CD14-positive monocyte (primary cell): ENCODE measurements at regions not wholly inside any gene's neighbourhood (a gene's known extent, or its start where the extent isn't known, plus 50 kb on each side); places are given as distances from the start of the nearest gene placed in this dataset.
A peak's percentile ranks its signal among the peaks of the same experiment; 100 is the strongest.
"Not testable (repeated sequence)": the region's sequence is repeated elsewhere in the genome, so short reads cannot be mapped to it uniquely, and the experiment has no call there.

Source experiments
- DNase-seq, 3 donors: peaks; one replicate each; pipeline ENCODE4 v3.0.0-alpha.2; 2011 to 2022
- H2AFZ ChIP-seq: 2 replicates; pipeline ENCODE4 v1.6.0; 2012; ENCODE audit warnings: mild to moderate bottlenecking, low read depth, low read length, inconsistent platforms; ENCODE audit not compliant: insufficient read depth, poor library complexity, severe bottlenecking
- H3K27ac ChIP-seq, 2 donors: 1 replicate in 1 of 2; 2 replicates in 1 of 2; pipeline ENCODE4 v1.5.1; 2012 to 2013; ENCODE audit warnings: low read length in 2 of 2, control low read depth in 1 of 2, inconsistent platforms in 1 of 2, low read depth in 1 of 2, mild to moderate bottlenecking in 1 of 2
- H3K27me3 ChIP-seq, 2 donors: one replicate each; pipeline versions ENCODE4 v1.6.0 to v1.6.1; 2011 to 2013; ENCODE audit warnings: low read length in 2 of 2; ENCODE audit not compliant: control insufficient read depth in 2 of 2, insufficient read depth in 2 of 2
- H3K36me3 ChIP-seq, 2 donors: replicated peaks in 1 of 2; 1 replicate in 1 of 2; 2 replicates in 1 of 2; pipeline versions ENCODE4 v1.5.1 to v1.6.1; 2012 to 2013; ENCODE audit warnings: low read length in 2 of 2, control low read depth in 1 of 2, inconsistent platforms in 1 of 2, mild to moderate bottlenecking in 1 of 2; ENCODE audit not compliant: insufficient read depth in 2 of 2, control insufficient read depth in 1 of 2
- H3K4me1 ChIP-seq, 2 donors: 1 replicate in 1 of 2; 2 replicates in 1 of 2; pipeline versions ENCODE4 v1.5.1 to v1.6.1; 2012 to 2013; ENCODE audit warnings: low read length in 2 of 2, control low read depth in 1 of 2, inconsistent platforms in 1 of 2, mild to moderate bottlenecking in 1 of 2, moderate library complexity in 1 of 2; ENCODE audit not compliant: insufficient read depth in 2 of 2, control insufficient read depth in 1 of 2
- H3K4me2 ChIP-seq: replicated peaks from 2 replicates; pipeline ENCODE3; 2012; ENCODE audit warnings: low read length, moderate library complexity, mild to moderate bottlenecking; ENCODE audit not compliant: poor library complexity, severe bottlenecking; ENCODE audit errors: extremely low read depth
- H3K4me3 ChIP-seq, 3 experiments: fragments of 200-600 bp in 1 of 3; sonication (generic) in 1 of 3; replicated peaks in 1 of 3; 1 replicate in 2 of 3; 2 replicates in 1 of 3; pipeline ENCODE4 v1.5.1; 2011 to 2013; ENCODE audit warnings: low read length in 3 of 3, mild to moderate bottlenecking in 3 of 3, control low read depth in 2 of 3, low read depth in 2 of 3, inconsistent platforms in 1 of 3, moderate library complexity in 1 of 3
- H3K79me2 ChIP-seq: 2 replicates; pipeline ENCODE4 v1.6.0; 2012; ENCODE audit warnings: mild to moderate bottlenecking, control low read depth, inconsistent platforms, low read length, moderate library complexity; ENCODE audit not compliant: insufficient read depth
- H3K9ac ChIP-seq: 2 replicates; pipeline ENCODE4 v1.6.0; 2017; ENCODE audit warnings: low read length, mild to moderate bottlenecking; ENCODE audit not compliant: insufficient read depth, poor library complexity, severe bottlenecking
- H3K9me3 ChIP-seq, 2 donors: replicated peaks in 1 of 2; 1 replicate in 1 of 2; 2 replicates in 1 of 2; pipeline versions ENCODE4 v1.5.1 to v1.6.1; 2012 to 2013; ENCODE audit warnings: low read length in 2 of 2, control low read depth in 1 of 2; ENCODE audit not compliant: control insufficient read depth in 1 of 2, insufficient read depth in 1 of 2
- H4K20me1 ChIP-seq: 2 replicates; pipeline ENCODE4 v1.6.0; 2012; ENCODE audit warnings: mild to moderate bottlenecking, low read length, control low read depth, moderate library complexity; ENCODE audit not compliant: insufficient read depth
- H3K27ac Mint-ChIP-seq, 7 donors: one replicate each; pipeline ENCODE4 v1.8.0; 2020; ENCODE audit warnings: mild to moderate bottlenecking in 7 of 7, mixed read lengths in 7 of 7, moderate library complexity in 6 of 7, inconsistent platforms in 2 of 7
- H3K27me3 Mint-ChIP-seq, 3 donors: one replicate each; pipeline ENCODE4 v1.8.0; 2021 to 2022; ENCODE audit warnings: low read depth in 3 of 3, mild to moderate bottlenecking in 3 of 3, mixed read lengths in 3 of 3, moderate library complexity in 3 of 3, inconsistent platforms in 1 of 3
- H3K36me3 Mint-ChIP-seq, 2 donors: one replicate each; pipeline ENCODE4 v1.8.0; 2020; ENCODE audit warnings: mixed read lengths in 2 of 2, inconsistent platforms in 1 of 2, mild to moderate bottlenecking in 1 of 2
- H3K4me1 Mint-ChIP-seq: one replicate; pipeline ENCODE4 v1.8.0; 2020; ENCODE audit warnings: mild to moderate bottlenecking, mixed read lengths
- H3K4me3 Mint-ChIP-seq, 2 donors: one replicate each; pipeline ENCODE4 v1.8.0; 2020; ENCODE audit warnings: mild to moderate bottlenecking in 2 of 2, mixed read lengths in 2 of 2, moderate library complexity in 1 of 2
- H3K9me3 Mint-ChIP-seq, 7 donors: one replicate each; pipeline ENCODE4 v1.8.0; 2020 to 2022; ENCODE audit warnings: mixed read lengths in 7 of 7, mild to moderate bottlenecking in 6 of 7, moderate library complexity in 6 of 7, inconsistent platforms in 2 of 7
- CTCF ChIP-seq: fragments of 200-600 bp; IDR thresholded peaks from one replicate; pipeline ENCODE4 v1.8.0; 2022; ENCODE audit warnings: antibody characterized with exemption, mild to moderate bottlenecking
- WGBS: methylation state at CpG from one replicate; pipeline ENCODE4 v1.1.5; 2013; ENCODE audit warnings: missing lambda C conversion rate; ENCODE audit not compliant: insufficient coverage; 5-methylcytosine and 5-hydroxymethylcytosine counted together
- intact Hi-C, 2 donors: fragments of 100-400 bp; cut with micrococcal nuclease; formaldehyde crosslinking; loops; one replicate each; pipeline versions ENCODE4 v1.15.0 to v1.15.1; 2023

- H3K4me1 ChIP-seq: peaks cover 43% of the 10 kb centered on the region in 2 donors
- no peaks in the 10 kb centered on the region for H3K27me3 ChIP-seq
- WGBS: 100% methylated on average over 1 of the region's 2 CpGs
- peaks cover 0 to 8% (median 2%) of the 10 kb centered on the region in 7 donors for H3K9me3 Mint-ChIP-seq
- intact Hi-C loops: no loop called here
- TF ChIP-seq CTCF: no peak
- H3K79me2 ChIP-seq: no peaks in the 10 kb centered on the region
- H4K20me1 ChIP-seq: no peaks in the 10 kb centered on the region
- H3K36me3 Mint-ChIP-seq: no peaks in the 10 kb centered on the region
- no peak for DNase-seq
- no peak overlapping the region for H3K4me3 Mint-ChIP-seq
- peaks cover 44% of the 10 kb centered on the region for H3K4me1 Mint-ChIP-seq
- no peaks in the 10 kb centered on the region for H3K9me3 ChIP-seq
- H3K27ac ChIP-seq: no peak overlapping the region
- H3K27ac Mint-ChIP-seq: no peak overlapping the region
- no peaks in the 10 kb centered on the region for H3K36me3 ChIP-seq
- H3K4me2 ChIP-seq: no peak overlapping the region
- H3K9ac ChIP-seq: no peak overlapping the region
- H3K27me3 Mint-ChIP-seq: peaks cover 0 to 1% (median 0%) of the 10 kb centered on the region in 3 donors
- H3K4me3 ChIP-seq: no peak overlapping the region
- no peak overlapping the region for H2AFZ ChIP-seq
These were observed 211.3 kb upstream of the HNRNPA3 start for GRCh38 chr2:177001334-177001733.

- H3K27me3 Mint-ChIP-seq: peaks cover 0 to 3% (median 0%) of the 10 kb centered on the region in 3 donors
- intact Hi-C loops: no loop called here
These were observed 209.6 kb upstream of the HNRNPA3 start for GRCh38 chr2:177002983-177003382.

GRCh38 chr2:177007726-177008125 is 204.9 kb upstream of the HNRNPA3 start:
- H3K9me3 ChIP-seq, H3K27ac Mint-ChIP-seq, H3K27me3 ChIP-seq, H3K36me3 ChIP-seq, H3K4me1 Mint-ChIP-seq, H3K4me3 Mint-ChIP-seq, H3K36me3 Mint-ChIP-seq, H3K9ac ChIP-seq, H3K4me2 ChIP-seq, H3K4me1 ChIP-seq, H3K79me2 ChIP-seq, H3K27me3 Mint-ChIP-seq, H3K4me3 ChIP-seq, H4K20me1 ChIP-seq, intact Hi-C loops, DNase-seq, H2AFZ ChIP-seq, H3K27ac ChIP-seq: not testable (repeated sequence)
- peaks cover 4 to 24% (median 10%) of the 10 kb centered on the region in 7 donors for H3K9me3 Mint-ChIP-seq
- 97% methylated on average over 21 of the region's 28 CpGs for WGBS

More at GRCh38 chr2:177002983-177003382, 209.6 kb upstream of the HNRNPA3 start:
- Mint-ChIP-seq H3K36me3 (no peaks in the 10 kb centered on the region), H3K9me3 (peaks cover 0 to 17% (median 5%) of the 10 kb centered on the region in 7 donors), H3K4me3 (no peak overlapping the region), H3K27ac (peak overlapping the region in 1 of 7 donors; percentile 20), H3K4me1 (peaks cover 30% of the 10 kb centered on the region)
- WGBS: no CpG with 5 or more reads among the region's 3 CpGs
- no peak overlapping the region for H3K4me3 ChIP-seq
- TF ChIP-seq CTCF: no peak
- H3K4me1 ChIP-seq: peaks cover 29 to 30% of the 10 kb centered on the region in 2 donors
- no peak overlapping the region for H3K9ac ChIP-seq
- H3K27ac ChIP-seq: no peak overlapping the region
- H3K79me2 ChIP-seq: no peaks in the 10 kb centered on the region
- no peaks in the 10 kb centered on the region for H4K20me1 ChIP-seq
- H3K4me2 ChIP-seq: no peak overlapping the region
- H3K36me3 ChIP-seq: no peaks in the 10 kb centered on the region
- no peak overlapping the region for H2AFZ ChIP-seq
- H3K27me3 ChIP-seq: no peaks in the 10 kb centered on the region
- peaks cover 0 to 6% of the 10 kb centered on the region in 2 donors for H3K9me3 ChIP-seq
- DNase-seq: no peak
